ENCODE measurements at regions not wholly inside any gene's neighbourhood (a gene's known extent, or its start where the extent isn't known, plus 50 kb on each side); places are given as distances from the start of the nearest gene placed in this dataset.
"Not testable (repeated sequence)": the region's sequence is repeated elsewhere in the genome, so short reads cannot be mapped to it uniquely, and the experiment has no call there.

DNA sequence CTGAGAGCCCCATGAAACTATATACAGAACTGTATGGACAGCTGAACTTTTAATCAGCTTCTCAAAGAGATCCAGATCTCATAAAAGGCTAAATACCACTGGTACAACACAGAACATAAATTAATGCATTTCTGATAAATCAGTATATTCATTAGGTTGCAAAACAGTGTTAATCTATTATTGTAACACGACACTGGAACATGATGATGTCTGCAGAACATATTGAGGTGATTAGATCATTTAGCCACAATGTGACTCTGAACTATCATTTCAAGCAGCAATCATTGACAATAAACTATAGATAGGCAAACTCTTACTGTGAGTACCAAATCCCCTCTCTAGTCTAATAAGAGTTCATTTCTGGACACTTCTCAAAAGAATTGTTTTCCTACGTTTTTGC lies 50.3 kb downstream of the GASK1B start:
- 73 to 85% (median 75%) methylated on average over 2 of the region's 2 CpGs for WGBS, 3 donors
- H3K27me3 ChIP-seq (ENCODE audit: insufficient read depth in 3 of 3, low read length in 2 of 3), result no peaks in the 10 kb centered on the region
- H3K4me3 ChIP-seq, result no peak overlapping the region
- TF ChIP-seq CTCF (IDR thresholded peaks at IDR 0.05), result no peak
- intact Hi-C loops (cut with DNase I), result no loop called here
- no peaks in the 10 kb centered on the region for H3K4me1 ChIP-seq
- H3K9me3 ChIP-seq, result no peaks in the 10 kb centered on the region
- ATAC-seq (no peak), DNase-seq (no peak)
- no peaks in the 10 kb centered on the region for H3K36me3 ChIP-seq (ENCODE audit: insufficient read depth in 1 of 2, low read depth in 1 of 2)
- no peak overlapping the region for H3K27ac ChIP-seq

DNA sequence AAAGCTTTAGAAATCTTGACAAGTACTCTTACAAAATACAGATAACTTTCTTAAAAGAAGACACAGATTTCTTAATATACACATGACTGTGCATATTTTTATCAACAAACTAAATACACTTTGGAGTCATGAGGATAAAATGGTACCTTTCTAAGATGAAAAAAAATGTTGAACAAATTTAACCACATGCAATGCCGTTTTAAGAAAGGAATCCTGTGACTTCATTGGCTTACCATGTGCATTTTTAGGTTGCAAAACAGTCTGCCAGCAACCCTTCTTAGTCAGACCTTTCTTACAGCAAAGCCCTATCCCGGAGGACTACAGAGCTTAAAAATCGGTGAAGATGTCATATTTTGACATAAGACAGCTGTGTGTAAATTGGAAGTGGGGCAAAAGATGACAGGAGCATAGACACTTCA lies 51.7 kb downstream of the GASK1B start:
- TF ChIP-seq CTCF (IDR thresholded peaks at IDR 0.05), result no peak
- 8 to 26% (median 17%) methylated on average over 3 of the region's 3 CpGs for WGBS, 3 donors
- ATAC-seq, result peak; percentile 49 to 82 (median 74)
- no peak overlapping the region for H3K27ac ChIP-seq
- H3K4me1 ChIP-seq, result no peaks in the 10 kb centered on the region
- no peak overlapping the region for H3K4me3 ChIP-seq
- no peaks in the 10 kb centered on the region for H3K27me3 ChIP-seq (ENCODE audit: insufficient read depth in 3 of 3, low read length in 2 of 3)
- intact Hi-C loops (cut with DNase I), result no loop called here
- no peaks in the 10 kb centered on the region for H3K9me3 ChIP-seq
- no peaks in the 10 kb centered on the region for H3K36me3 ChIP-seq (ENCODE audit: insufficient read depth in 1 of 2, low read depth in 1 of 2)
- DNase-seq, result no peak

GRCh38 chr4:158120645-158121151 lies 52.1 kb downstream of the GASK1B start:
- H3K9me3 ChIP-seq; H3K4me1 ChIP-seq; intact Hi-C loops (cut with DNase I); H3K4me3 ChIP-seq; H3K27me3 ChIP-seq (ENCODE audit: insufficient read depth in 3 of 3, low read length in 2 of 3); H3K27ac ChIP-seq; DNase-seq; H3K36me3 ChIP-seq (ENCODE audit: insufficient read depth in 1 of 2, low read depth in 1 of 2): not testable (repeated sequence)
- ATAC-seq, result peak; percentile 30 to 78 (median 73)
- WGBS, 3 donors, result 20 to 29% (median 25%) methylated on average over 6 of the region's 6 CpGs

DNA sequence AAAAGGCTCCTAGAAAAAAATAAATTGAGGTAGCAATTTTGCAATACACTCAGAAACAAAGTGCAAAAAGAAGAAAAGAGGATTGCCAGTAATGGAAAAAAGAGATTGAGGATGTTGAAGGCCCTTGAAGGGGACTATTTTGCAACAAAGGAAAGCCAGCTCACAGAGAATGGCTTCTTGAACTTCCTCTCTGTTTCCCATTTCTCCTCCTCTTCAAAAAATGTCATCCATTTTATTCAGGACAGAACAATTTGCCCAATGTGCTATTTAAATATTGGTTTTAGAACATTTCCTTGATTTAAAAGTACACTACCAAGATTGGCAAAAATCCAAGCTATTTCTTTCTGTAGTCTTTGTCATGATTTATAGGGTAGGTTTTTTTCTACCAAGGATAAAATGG lies 60.2 kb downstream of the GASK1B start:
- H3K9me3 ChIP-seq, result no peaks in the 10 kb centered on the region
- no peaks in the 10 kb centered on the region for H3K4me1 ChIP-seq
- H3K27ac ChIP-seq, result no peak overlapping the region
- no peaks in the 10 kb centered on the region for H3K36me3 ChIP-seq (ENCODE audit: insufficient read depth in 1 of 2, low read depth in 1 of 2)
- no peaks in the 10 kb centered on the region for H3K27me3 ChIP-seq (ENCODE audit: insufficient read depth in 3 of 3, low read length in 2 of 3)
- ATAC-seq (no peak), DNase-seq (no peak)
- intact Hi-C loops (cut with DNase I), result no loop called here
- H3K4me3 ChIP-seq, result no peak overlapping the region
- TF ChIP-seq CTCF (IDR thresholded peaks at IDR 0.05), result no peak

GRCh38 chr4:158111241-158111640 lies 61.6 kb downstream of the GASK1B start:
- WGBS, 3 donors, result 85 to 92% (median 89%) methylated on average over 2 of the region's 2 CpGs
- Histone ChIP-seq H3K27ac (no peak overlapping the region), H3K4me1 (no peaks in the 10 kb centered on the region), H3K4me3 (no peak overlapping the region), H3K27me3 (ENCODE audit: insufficient read depth in 3 of 3, low read length in 2 of 3) (no peaks in the 10 kb centered on the region), H3K36me3 (ENCODE audit: insufficient read depth in 1 of 2, low read depth in 1 of 2) (no peaks in the 10 kb centered on the region), H3K9me3 (no peaks in the 10 kb centered on the region)
- no peak for DNase-seq
- no peak for TF ChIP-seq CTCF (IDR thresholded peaks at IDR 0.05)
- ATAC-seq, result no peak
- intact Hi-C loops (cut with DNase I), result no loop called here

All from psoas muscle (tissue), 7 donors.